Loucy (cell line): ENCODE measurements at regions not wholly inside any gene's neighbourhood (a gene's known extent, or its start where the extent isn't known, plus 50 kb on each side); places are given as distances from the start of the nearest gene placed in this dataset.

ENCODE experiments used
- EZH2phosphoT487 ChIP-seq: fragments of 200-600 bp; IDR thresholded peaks from 2 replicates; pipeline ENCODE4 v1.6.1; 2018; ENCODE audit warnings: antibody characterized with exemption, mild to moderate bottlenecking, moderate library complexity, borderline replicate concordance
- TF ChIP-seq, protein P1 (sequence below): fragments of 200-600 bp; sonication (generic); conservative IDR thresholded peaks from 2 replicates; pipeline ENCODE4 v1.5.1; 2014; ENCODE audit warnings: mild to moderate bottlenecking, antibody characterized with exemption, low read length

DNA sequence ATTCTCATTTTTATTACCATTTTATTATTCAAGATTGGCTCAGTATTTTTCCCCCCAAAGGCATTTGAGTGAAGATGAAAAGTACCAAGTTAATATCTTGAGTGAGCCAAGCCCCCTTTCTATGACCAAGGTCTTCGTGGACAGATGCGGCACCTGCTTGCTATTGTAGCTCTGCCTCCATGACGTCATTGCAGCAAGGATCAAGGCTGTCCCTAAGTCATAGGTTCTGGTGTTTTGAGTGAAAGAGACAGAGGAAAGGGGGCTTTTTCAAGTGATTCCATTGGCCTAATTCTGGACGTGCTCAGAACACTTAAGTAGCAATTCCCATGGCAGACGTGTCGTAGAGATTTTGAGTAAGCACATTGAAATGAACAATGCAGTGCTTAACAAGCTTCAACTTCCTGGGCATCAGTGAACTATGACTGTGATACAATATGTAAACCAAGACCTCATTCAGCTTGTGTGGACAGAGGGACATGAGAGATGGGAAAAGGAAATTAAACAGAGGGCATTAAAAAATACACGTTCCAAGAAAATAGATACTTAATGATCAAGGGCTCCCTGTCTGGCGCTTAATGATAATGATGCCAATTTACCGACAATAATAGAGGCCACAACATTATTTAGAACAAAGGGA is 248.7 kb upstream of the NPVF start:
- TF ChIP-seq, protein P1, sequence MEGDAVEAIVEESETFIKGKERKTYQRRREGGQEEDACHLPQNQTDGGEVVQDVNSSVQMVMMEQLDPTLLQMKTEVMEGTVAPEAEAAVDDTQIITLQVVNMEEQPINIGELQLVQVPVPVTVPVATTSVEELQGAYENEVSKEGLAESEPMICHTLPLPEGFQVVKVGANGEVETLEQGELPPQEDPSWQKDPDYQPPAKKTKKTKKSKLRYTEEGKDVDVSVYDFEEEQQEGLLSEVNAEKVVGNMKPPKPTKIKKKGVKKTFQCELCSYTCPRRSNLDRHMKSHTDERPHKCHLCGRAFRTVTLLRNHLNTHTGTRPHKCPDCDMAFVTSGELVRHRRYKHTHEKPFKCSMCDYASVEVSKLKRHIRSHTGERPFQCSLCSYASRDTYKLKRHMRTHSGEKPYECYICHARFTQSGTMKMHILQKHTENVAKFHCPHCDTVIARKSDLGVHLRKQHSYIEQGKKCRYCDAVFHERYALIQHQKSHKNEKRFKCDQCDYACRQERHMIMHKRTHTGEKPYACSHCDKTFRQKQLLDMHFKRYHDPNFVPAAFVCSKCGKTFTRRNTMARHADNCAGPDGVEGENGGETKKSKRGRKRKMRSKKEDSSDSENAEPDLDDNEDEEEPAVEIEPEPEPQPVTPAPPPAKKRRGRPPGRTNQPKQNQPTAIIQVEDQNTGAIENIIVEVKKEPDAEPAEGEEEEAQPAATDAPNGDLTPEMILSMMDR = no peak
- no peak for TF ChIP-seq EZH2phosphoT487
